GM10248 (cell line): ENCODE measurements at regions not wholly inside any gene's neighbourhood (a gene's known extent, or its start where the extent isn't known, plus 50 kb on each side); places are given as distances from the start of the nearest gene placed in this dataset.
"Not testable (repeated sequence)": the region's sequence is repeated elsewhere in the genome, so short reads cannot be mapped to it uniquely, and the experiment has no call there.

Source experiments
- CTCF ChIA-PET: fragments of 300-600 bp; sonication (Branson Sonifier 250); formaldehyde crosslinking; extraction: SDS; loops from one replicate; lab custom pipeline; 2021; ENCODE audit warnings: antibody characterized with exemption; lab: Yijun Ruan, JAX
- POLR2A ChIA-PET: fragments of 350-650 bp; sonication (Branson Sonifier 250); formaldehyde crosslinking; extraction: SDS; loops from one replicate; lab custom pipeline; 2020; ENCODE audit warnings: antibody characterized with exemption; lab: Yijun Ruan, JAX
- DNase-seq: peaks from one replicate; pipeline ENCODE4 v3.0.0; 2012; ENCODE audit errors: extremely low spot score
- CTCF ChIP-seq: IDR thresholded peaks from 2 replicates; pipeline ENCODE4 v1.5.1; 2012; ENCODE audit warnings: mild to moderate bottlenecking, low read depth; ENCODE audit errors: extremely low read depth, missing control alignments, control extremely low read depth

- DNase-seq: peak; percentile 60
- ChIA-PET POLR2A (no interaction called here), CTCF (interaction anchor here (1.0 to 1.7 kb wide), 2 partner anchors 10 to 260 kb away, joined by 4 to 6 read pairs; no protein-coding TSS in a partner anchor)
- TF ChIP-seq CTCF: no peak
These were observed 467.3 kb downstream of the PREX1 start for GRCh38 chr20:48360342-48360975.

- CTCF ChIA-PET: interaction anchor here (1.7 kb wide), 1 partner anchor 261 kb away, joined by 6 read pairs; no protein-coding TSS in a partner anchor
- POLR2A ChIA-PET: no interaction called here
- DNase-seq: peak; percentile 76
- TF ChIP-seq CTCF: no peak
These were observed 468.0 kb downstream of the PREX1 start for GRCh38 chr20:48359692-48360341.

GRCh38 chr20:48359055-48359390, 468.8 kb downstream of the PREX1 start:
- CTCF ChIA-PET: interaction anchor here (0.6 to 1.7 kb wide), 3 partner anchors 261 to 371 kb away, joined by 3 to 6 read pairs (median 3); no protein-coding TSS in a partner anchor
- DNase-seq, POLR2A ChIA-PET: not testable (repeated sequence)

GRCh38 chr20:48358176-48359054, 469.4 kb downstream of the PREX1 start:
- ChIA-PET POLR2A (no interaction called here), CTCF (interaction anchor here (0.6 to 0.9 kb wide), 3 partner anchors 19 to 371 kb away, joined by 3 read pairs; no protein-coding TSS in a partner anchor)
- TF ChIP-seq CTCF: no peak
- DNase-seq: no peak

- no peak for TF ChIP-seq CTCF
- POLR2A ChIA-PET: no interaction called here
- CTCF ChIA-PET: interaction anchor here (0.7 kb wide), 1 partner anchor 20 kb away, joined by 3 read pairs; no protein-coding TSS in a partner anchor
- DNase-seq: no peak
These were observed 470.1 kb downstream of the PREX1 start for GRCh38 chr20:48357714-48358113.

- DNase-seq: no peak
- no peak for TF ChIP-seq CTCF
- CTCF ChIA-PET: interaction anchor here (1.4 kb wide), 1 partner anchor 16 kb away, joined by 4 read pairs; no protein-coding TSS in a partner anchor
- POLR2A ChIA-PET: no interaction called here
These were observed 472.9 kb downstream of the PREX1 start for GRCh38 chr20:48354903-48355302.
